ENCODE measurements at regions not wholly inside any gene's neighbourhood (a gene's known extent, or its start where the extent isn't known, plus 50 kb on each side); places are given as distances from the start of the nearest gene placed in this dataset.

- H3K27me3 ChIP-seq (ENCODE audit: control insufficient read depth in 2 of 2, insufficient read depth in 2 of 2, low read length in 2 of 2) = no peaks in the 10 kb centered on the region
- Mint-ChIP-seq H3K27ac (no peak overlapping the region), H3K9me3 (peaks cover 0 to 7% (median 0%) of the 10 kb centered on the region in 11 donors), H3K4me1 (no peaks in the 10 kb centered on the region), H3K27me3 (no peaks in the 10 kb centered on the region), H3K36me3 (no peaks in the 10 kb centered on the region), H3K4me3 (no peak overlapping the region)
- H3K4me3 ChIP-seq (ENCODE audit: low read length) = no peak overlapping the region
- no peak for ATAC-seq
- no peaks in the 10 kb centered on the region for H3K36me3 ChIP-seq (ENCODE audit: control insufficient read depth in 2 of 3, insufficient read depth in 3 of 3, low read length in 3 of 3)
- DNase-seq = no peak
- H3K27ac ChIP-seq (ENCODE audit: low read depth, low read length) = no peak overlapping the region
- intact Hi-C loops (cut with micrococcal nuclease) = no loop called here
- H3K9me3 ChIP-seq (ENCODE audit: control insufficient read depth in 2 of 3, low read length in 3 of 3) = no peaks in the 10 kb centered on the region
- POLR2A ChIA-PET = no interaction called here
- H3K4me1 ChIP-seq (ENCODE audit: control insufficient read depth in 2 of 2, insufficient read depth in 2 of 2, low read length in 2 of 2) = no peaks in the 10 kb centered on the region
- CTCF ChIA-PET = no interaction called here
These were observed 355.1 kb downstream of the TLL1 start for GRCh38 chr4:166228112-166228511.

GRCh38 chr4:166229799-166230198 lies 356.8 kb downstream of the TLL1 start:
- Mint-ChIP-seq H3K36me3 (no peaks in the 10 kb centered on the region), H3K4me1 (no peaks in the 10 kb centered on the region), H3K9me3 (peaks cover 0 to 13% (median 2%) of the 10 kb centered on the region in 11 donors), H3K27me3 (no peaks in the 10 kb centered on the region), H3K4me3 (no peak overlapping the region), H3K27ac (no peak overlapping the region)
- DNase-seq = no peak
- H3K4me1 ChIP-seq (ENCODE audit: control insufficient read depth in 2 of 2, insufficient read depth in 2 of 2, low read length in 2 of 2) = no peaks in the 10 kb centered on the region
- no peaks in the 10 kb centered on the region for H3K9me3 ChIP-seq (ENCODE audit: control insufficient read depth in 2 of 3, low read length in 3 of 3)
- no peak overlapping the region for H3K4me3 ChIP-seq (ENCODE audit: low read length)
- CTCF ChIA-PET = no interaction called here
- ATAC-seq = no peak
- POLR2A ChIA-PET = no interaction called here
- intact Hi-C loops (cut with micrococcal nuclease) = no loop called here
- H3K36me3 ChIP-seq (ENCODE audit: control insufficient read depth in 2 of 3, insufficient read depth in 3 of 3, low read length in 3 of 3) = no peaks in the 10 kb centered on the region
- H3K27ac ChIP-seq (ENCODE audit: low read depth, low read length) = no peak overlapping the region
- no peaks in the 10 kb centered on the region for H3K27me3 ChIP-seq (ENCODE audit: control insufficient read depth in 2 of 2, insufficient read depth in 2 of 2, low read length in 2 of 2)

- intact Hi-C loops (cut with micrococcal nuclease) = no loop called here
- H3K27me3 ChIP-seq (ENCODE audit: control insufficient read depth in 2 of 2, insufficient read depth in 2 of 2, low read length in 2 of 2) = no peaks in the 10 kb centered on the region
- ChIA-PET CTCF (no interaction called here), POLR2A (no interaction called here)
- ATAC-seq = no peak
- H3K4me3 ChIP-seq (ENCODE audit: low read length) = no peak overlapping the region
- Mint-ChIP-seq H3K27ac (no peak overlapping the region), H3K9me3 (peaks cover 0 to 7% (median 2%) of the 10 kb centered on the region in 11 donors), H3K4me3 (no peak overlapping the region), H3K27me3 (no peaks in the 10 kb centered on the region), H3K4me1 (no peaks in the 10 kb centered on the region), H3K36me3 (no peaks in the 10 kb centered on the region)
- no peak for DNase-seq
- no peak overlapping the region for H3K27ac ChIP-seq (ENCODE audit: low read depth, low read length)
- no peaks in the 10 kb centered on the region for H3K9me3 ChIP-seq (ENCODE audit: control insufficient read depth in 2 of 3, low read length in 3 of 3)
- H3K4me1 ChIP-seq (ENCODE audit: control insufficient read depth in 2 of 2, insufficient read depth in 2 of 2, low read length in 2 of 2) = no peaks in the 10 kb centered on the region
- H3K36me3 ChIP-seq (ENCODE audit: control insufficient read depth in 2 of 3, insufficient read depth in 3 of 3, low read length in 3 of 3) = no peaks in the 10 kb centered on the region
These were observed 357.8 kb downstream of the TLL1 start for GRCh38 chr4:166230841-166231240.

- ATAC-seq (no peak), DNase-seq (no peak)
- intact Hi-C loops (cut with micrococcal nuclease) = no loop called here
- H3K9me3 ChIP-seq (ENCODE audit: control insufficient read depth in 2 of 3, low read length in 3 of 3) = no peaks in the 10 kb centered on the region
- CTCF ChIA-PET = no interaction called here
- no peaks in the 10 kb centered on the region for H3K36me3 ChIP-seq (ENCODE audit: control insufficient read depth in 2 of 3, insufficient read depth in 3 of 3, low read length in 3 of 3)
- Mint-ChIP-seq H3K27me3 (no peaks in the 10 kb centered on the region), H3K4me1 (no peaks in the 10 kb centered on the region), H3K4me3 (no peak overlapping the region), H3K36me3 (no peaks in the 10 kb centered on the region), H3K27ac (no peak overlapping the region), H3K9me3 (peaks cover 0 to 10% (median 3%) of the 10 kb centered on the region in 11 donors)
- H3K4me3 ChIP-seq (ENCODE audit: low read length) = no peak overlapping the region
- H3K27me3 ChIP-seq (ENCODE audit: control insufficient read depth in 2 of 2, insufficient read depth in 2 of 2, low read length in 2 of 2) = no peaks in the 10 kb centered on the region
- no peaks in the 10 kb centered on the region for H3K4me1 ChIP-seq (ENCODE audit: control insufficient read depth in 2 of 2, insufficient read depth in 2 of 2, low read length in 2 of 2)
- H3K27ac ChIP-seq (ENCODE audit: low read depth, low read length) = no peak overlapping the region
- POLR2A ChIA-PET = no interaction called here
These were observed 366.3 kb downstream of the TLL1 start for GRCh38 chr4:166239354-166239753.

- intact Hi-C loops (cut with micrococcal nuclease) = loop anchor here in 1 of 2 donors (1.0 to 5.0 kb wide), 2 partner anchors 86 to 715 kb away; no protein-coding TSS in a partner anchor
- Histone ChIP-seq H3K4me3 (ENCODE audit: low read length) (no peak overlapping the region), H3K36me3 (ENCODE audit: control insufficient read depth in 2 of 3, insufficient read depth in 3 of 3, low read length in 3 of 3) (no peaks in the 10 kb centered on the region), H3K27ac (ENCODE audit: low read depth, low read length) (no peak overlapping the region), H3K9me3 (ENCODE audit: control insufficient read depth in 2 of 3, low read length in 3 of 3) (no peaks in the 10 kb centered on the region), H3K4me1 (ENCODE audit: control insufficient read depth in 2 of 2, insufficient read depth in 2 of 2, low read length in 2 of 2) (no peaks in the 10 kb centered on the region), H3K27me3 (ENCODE audit: control insufficient read depth in 2 of 2, insufficient read depth in 2 of 2, low read length in 2 of 2) (no peaks in the 10 kb centered on the region)
- no peak for DNase-seq
- Mint-ChIP-seq H3K36me3 (no peaks in the 10 kb centered on the region), H3K9me3 (peaks cover 0 to 9% (median 0%) of the 10 kb centered on the region in 11 donors), H3K4me1 (no peaks in the 10 kb centered on the region), H3K4me3 (no peak overlapping the region), H3K27ac (no peak overlapping the region), H3K27me3 (no peaks in the 10 kb centered on the region)
- ATAC-seq = no peak
- ChIA-PET POLR2A (no interaction called here), CTCF (no interaction called here)
These were observed 379.7 kb downstream of the TLL1 start for GRCh38 chr4:166252487-166253402.

- Histone ChIP-seq H3K36me3 (ENCODE audit: control insufficient read depth in 2 of 3, insufficient read depth in 3 of 3, low read length in 3 of 3) (no peaks in the 10 kb centered on the region), H3K9me3 (ENCODE audit: control insufficient read depth in 2 of 3, low read length in 3 of 3) (no peaks in the 10 kb centered on the region), H3K4me3 (ENCODE audit: low read length) (no peak overlapping the region), H3K4me1 (ENCODE audit: control insufficient read depth in 2 of 2, insufficient read depth in 2 of 2, low read length in 2 of 2) (no peaks in the 10 kb centered on the region), H3K27me3 (ENCODE audit: control insufficient read depth in 2 of 2, insufficient read depth in 2 of 2, low read length in 2 of 2) (no peaks in the 10 kb centered on the region), H3K27ac (ENCODE audit: low read depth, low read length) (no peak overlapping the region)
- ChIA-PET POLR2A (no interaction called here), CTCF (no interaction called here)
- Mint-ChIP-seq H3K27me3 (no peaks in the 10 kb centered on the region), H3K9me3 (peaks cover 0 to 9% (median 0%) of the 10 kb centered on the region in 11 donors), H3K36me3 (no peaks in the 10 kb centered on the region), H3K27ac (no peak overlapping the region), H3K4me3 (no peak overlapping the region), H3K4me1 (no peaks in the 10 kb centered on the region)
- ATAC-seq = no peak
- no peak for DNase-seq
- intact Hi-C loops (cut with micrococcal nuclease) = no loop called here
These were observed 384.2 kb downstream of the TLL1 start for GRCh38 chr4:166257276-166257675.

GRCh38 chr4:166257891-166258290 lies 384.9 kb downstream of the TLL1 start:
- Histone ChIP-seq H3K27ac (ENCODE audit: low read depth, low read length) (no peak overlapping the region), H3K9me3 (ENCODE audit: control insufficient read depth in 2 of 3, low read length in 3 of 3) (no peaks in the 10 kb centered on the region), H3K4me1 (ENCODE audit: control insufficient read depth in 2 of 2, insufficient read depth in 2 of 2, low read length in 2 of 2) (no peaks in the 10 kb centered on the region), H3K36me3 (ENCODE audit: control insufficient read depth in 2 of 3, insufficient read depth in 3 of 3, low read length in 3 of 3) (no peaks in the 10 kb centered on the region), H3K27me3 (ENCODE audit: control insufficient read depth in 2 of 2, insufficient read depth in 2 of 2, low read length in 2 of 2) (no peaks in the 10 kb centered on the region), H3K4me3 (ENCODE audit: low read length) (no peak overlapping the region)
- no peak overlapping the region for H3K27ac Mint-ChIP-seq
- DNase-seq (no peak), ATAC-seq (no peak)
- no peaks in the 10 kb centered on the region for H3K36me3 Mint-ChIP-seq
- H3K9me3 Mint-ChIP-seq = peaks cover 0 to 9% (median 0%) of the 10 kb centered on the region in 11 donors
- no peak overlapping the region for H3K4me3 Mint-ChIP-seq
- no peaks in the 10 kb centered on the region for H3K27me3 Mint-ChIP-seq
- CTCF ChIA-PET = no interaction called here
- intact Hi-C loops (cut with micrococcal nuclease) = no loop called here
- no peaks in the 10 kb centered on the region for H3K4me1 Mint-ChIP-seq
- POLR2A ChIA-PET = no interaction called here

Data from naive thymus-derived CD4-positive, alpha-beta T cell (primary cell).